Loucy (cell line): ENCODE measurements at regions not wholly inside any gene's neighbourhood (a gene's known extent, or its start where the extent isn't known, plus 50 kb on each side); places are given as distances from the start of the nearest gene placed in this dataset.

Experiments
- H2AFZ ChIP-seq: fragments of 200-600 bp; sonication (generic); 2 replicates; pipeline ENCODE4 v1.6.0; 2016; ENCODE audit warnings: antibody characterized with exemption, mild to moderate bottlenecking, low read length, moderate library complexity
- H3F3A ChIP-seq: fragments of 200-600 bp; 2 replicates; pipeline ENCODE4 v1.6.0; 2016; ENCODE audit warnings: antibody characterized with exemption, low read depth, mild to moderate bottlenecking
- H3K27me3 ChIP-seq: fragments of 200-600 bp; sonication (generic); 2 replicates; pipeline ENCODE4 v1.6.1; 2014; ENCODE audit warnings: low read length, mild to moderate bottlenecking; ENCODE audit not compliant: insufficient read depth, poor library complexity, severe bottlenecking
- H3K36me3 ChIP-seq: fragments of 200-600 bp; sonication (generic); 2 replicates; pipeline ENCODE4 v1.6.1; 2016; ENCODE audit warnings: low read length; ENCODE audit not compliant: insufficient read depth
- H3K4me1 ChIP-seq: fragments of 200-600 bp; sonication (generic); 2 replicates; pipeline ENCODE4 v1.5.1; 2014; ENCODE audit warnings: low read length, mild to moderate bottlenecking; ENCODE audit not compliant: insufficient read depth, poor library complexity, severe bottlenecking
- H3K4me2 ChIP-seq: fragments of 200-600 bp; sonication (generic); 2 replicates; pipeline ENCODE4 v1.6.0; 2014; ENCODE audit warnings: antibody characterized with exemption, low read length, low read depth, mild to moderate bottlenecking; ENCODE audit not compliant: poor library complexity, severe bottlenecking
- H3K4me3 ChIP-seq: fragments of 200-600 bp; sonication (generic); 2 replicates; pipeline ENCODE4 v1.5.1; 2014; ENCODE audit warnings: low read length, mild to moderate bottlenecking, mixed read lengths; ENCODE audit not compliant: poor library complexity, severe bottlenecking
- H3K79me2 ChIP-seq: fragments of 200-600 bp; sonication (generic); 2 replicates; pipeline ENCODE4 v1.6.1; 2014; ENCODE audit warnings: low read length; ENCODE audit not compliant: insufficient read depth
- H3K9ac ChIP-seq: fragments of 200-600 bp; sonication (generic); 2 replicates; pipeline ENCODE4 v1.6.0; 2014; ENCODE audit warnings: mild to moderate bottlenecking, low read depth, low read length, moderate library complexity; ENCODE audit not compliant: poor library complexity, severe bottlenecking
- H3K9me2 ChIP-seq: fragments of 200-600 bp; sonication (generic); replicated peaks from 2 replicates; pipeline ENCODE4 v1.6.1; 2016; ENCODE audit warnings: low read depth, low read length, mixed read lengths
- H3K9me3 ChIP-seq: fragments of 200-600 bp; sonication (generic); 2 replicates; pipeline ENCODE4 v1.6.1; 2014; ENCODE audit warnings: mild to moderate bottlenecking, antibody characterized with exemption, low read length, low read depth; ENCODE audit not compliant: insufficient read depth
- H4K20me1 ChIP-seq: fragments of 200-600 bp; sonication (generic); 2 replicates; pipeline ENCODE4 v1.6.0; 2014; ENCODE audit warnings: antibody characterized with exemption, low read length, mild to moderate bottlenecking; ENCODE audit not compliant: insufficient read depth, poor library complexity, severe bottlenecking
- CTCF ChIP-seq: fragments of 200-600 bp; sonication (generic); conservative IDR thresholded peaks from 2 replicates; pipeline ENCODE4 v1.5.1; 2014; ENCODE audit warnings: mild to moderate bottlenecking, antibody characterized with exemption, low read length
- EZH2phosphoT487 ChIP-seq: fragments of 200-600 bp; IDR thresholded peaks from 2 replicates; pipeline ENCODE4 v1.6.1; 2018; ENCODE audit warnings: antibody characterized with exemption, mild to moderate bottlenecking, moderate library complexity, borderline replicate concordance

- H3K9me3 ChIP-seq, result no peaks in the 10 kb centered on the region
- no peaks in the 10 kb centered on the region for H3K27me3 ChIP-seq
- no peaks in the 10 kb centered on the region for H4K20me1 ChIP-seq
- no peaks in the 10 kb centered on the region for H3K4me1 ChIP-seq
- TF ChIP-seq EZH2phosphoT487 (no peak), CTCF (no peak)
- H3K9ac ChIP-seq, result no peak overlapping the region
- no peaks in the 10 kb centered on the region for H3K79me2 ChIP-seq
- no peak overlapping the region for H3K4me3 ChIP-seq
- no peaks in the 10 kb centered on the region for H3F3A ChIP-seq
- no peaks in the 10 kb centered on the region for H3K36me3 ChIP-seq
- no peak overlapping the region for H2AFZ ChIP-seq
- H3K4me2 ChIP-seq, result no peak overlapping the region
- H3K9me2 ChIP-seq, result no peaks in the 10 kb centered on the region
Observed at GRCh38 chr5:72656331-72656730, 149.1 kb upstream of the ZNF366 start.

- no peak overlapping the region for H3K9ac ChIP-seq
- no peaks in the 10 kb centered on the region for H3K36me3 ChIP-seq
- no peaks in the 10 kb centered on the region for H4K20me1 ChIP-seq
- no peaks in the 10 kb centered on the region for H3K9me3 ChIP-seq
- no peaks in the 10 kb centered on the region for H3K9me2 ChIP-seq
- no peaks in the 10 kb centered on the region for H3K27me3 ChIP-seq
- H3F3A ChIP-seq, result no peaks in the 10 kb centered on the region
- H3K79me2 ChIP-seq, result no peaks in the 10 kb centered on the region
- H3K4me3 ChIP-seq, result no peak overlapping the region
- H3K4me2 ChIP-seq, result no peak overlapping the region
- H3K4me1 ChIP-seq, result no peaks in the 10 kb centered on the region
- H2AFZ ChIP-seq, result no peak overlapping the region
- TF ChIP-seq CTCF (no peak), EZH2phosphoT487 (no peak)
Observed at GRCh38 chr5:72654231-72654630, 147.0 kb upstream of the ZNF366 start.

- no peaks in the 10 kb centered on the region for H3K27me3 ChIP-seq
- no peaks in the 10 kb centered on the region for H3K4me1 ChIP-seq
- TF ChIP-seq EZH2phosphoT487 (no peak), CTCF (no peak)
- no peak overlapping the region for H3K4me3 ChIP-seq
- H2AFZ ChIP-seq, result no peak overlapping the region
- H3K9ac ChIP-seq, result no peak overlapping the region
- no peaks in the 10 kb centered on the region for H3F3A ChIP-seq
- no peaks in the 10 kb centered on the region for H3K9me2 ChIP-seq
- H3K36me3 ChIP-seq, result no peaks in the 10 kb centered on the region
- no peaks in the 10 kb centered on the region for H3K9me3 ChIP-seq
- no peaks in the 10 kb centered on the region for H4K20me1 ChIP-seq
- H3K4me2 ChIP-seq, result no peak overlapping the region
- no peaks in the 10 kb centered on the region for H3K79me2 ChIP-seq
Observed at GRCh38 chr5:72653586-72653985, 146.4 kb upstream of the ZNF366 start.
